OCI-LY1 (cell line): ENCODE measurements at regions not wholly inside any gene's neighbourhood (a gene's known extent, or its start where the extent isn't known, plus 50 kb on each side); places are given as distances from the start of the nearest gene placed in this dataset.
A peak's percentile ranks its signal among the peaks of the same experiment; 100 is the strongest.

Experiments used
- H2AFZ ChIP-seq: fragments of 200-600 bp; sonication (generic), shearing (Covaris generic); 2 replicates; pipeline ENCODE4 v1.6.0; 2014; ENCODE audit warnings: antibody characterized with exemption, mild to moderate bottlenecking, low read length
- H3F3A ChIP-seq: fragments of 200-600 bp; sonication (generic), shearing (Covaris generic); 2 replicates; pipeline ENCODE4 v1.6.0; 2014; ENCODE audit warnings: mild to moderate bottlenecking, antibody characterized with exemption, low read length, moderate library complexity; ENCODE audit not compliant: insufficient read depth
- H3K27ac ChIP-seq: fragments of 200-600 bp; sonication (generic); 2 replicates; pipeline ENCODE4 v1.5.1; 2014; ENCODE audit warnings: low read length, mixed run types, mild to moderate bottlenecking, low read depth; ENCODE audit not compliant: poor library complexity, severe bottlenecking
- H3K27me3 ChIP-seq: fragments of 200-600 bp; sonication (generic); 2 replicates; pipeline ENCODE4 v1.6.0; 2014; ENCODE audit warnings: antibody characterized with exemption, mild to moderate bottlenecking, low read length, moderate library complexity; ENCODE audit not compliant: insufficient read depth
- H3K36me3 ChIP-seq: fragments of 200-600 bp; sonication (generic); 2 replicates; pipeline ENCODE4 v1.6.1; 2014; ENCODE audit warnings: mild to moderate bottlenecking, antibody characterized with exemption, low read length, moderate library complexity, mixed read lengths; ENCODE audit not compliant: insufficient read depth
- H3K4me1 ChIP-seq: fragments of 200-600 bp; sonication (generic); 2 replicates; pipeline ENCODE4 v1.5.1; 2014; ENCODE audit warnings: mild to moderate bottlenecking, low read length, moderate library complexity; ENCODE audit not compliant: insufficient read depth, severe bottlenecking
- H3K4me2 ChIP-seq: fragments of 200-600 bp; sonication (generic), shearing (Covaris generic); 2 replicates; pipeline ENCODE4 v1.6.1; 2014; ENCODE audit warnings: low read length
- H3K4me3 ChIP-seq: fragments of 200-600 bp; sonication (generic); 2 replicates; pipeline ENCODE4 v1.5.1; 2014; ENCODE audit warnings: low read length, low read depth, mild to moderate bottlenecking, mixed read lengths; ENCODE audit not compliant: poor library complexity, severe bottlenecking
- H3K79me2 ChIP-seq: fragments of 200-600 bp; shearing (Covaris generic); 2 replicates; pipeline ENCODE4 v1.6.1; 2016; ENCODE audit warnings: mixed run types, low read length, mixed read lengths; ENCODE audit not compliant: insufficient read depth
- H3K9ac ChIP-seq: fragments of 200-600 bp; sonication (generic), shearing (Covaris generic); 2 replicates; pipeline ENCODE4 v1.6.1; 2014; ENCODE audit warnings: mild to moderate bottlenecking, low read length, mixed read lengths
- H3K9me2 ChIP-seq: fragments of 200-600 bp; sonication (generic), shearing (Covaris generic); 2 replicates; pipeline ENCODE4 v1.6.1; 2014; ENCODE audit warnings: low read depth, mild to moderate bottlenecking, low read length, mixed read lengths
- H3K9me3 ChIP-seq: fragments of 200-600 bp; shearing (Covaris generic); 2 replicates; pipeline ENCODE4 v1.6.1; 2014; ENCODE audit warnings: low read length, mixed read lengths
- H4K20me1 ChIP-seq: fragments of 200-600 bp; sonication (generic), shearing (Covaris generic); 2 replicates; pipeline ENCODE4 v1.6.0; 2016; ENCODE audit warnings: mild to moderate bottlenecking, low read length; ENCODE audit not compliant: insufficient read depth
- CTCF ChIP-seq: fragments of 200-600 bp; sonication (generic), shearing (Covaris generic); IDR thresholded peaks from 2 replicates; pipeline ENCODE4 v1.5.1; 2017; ENCODE audit warnings: mild to moderate bottlenecking, antibody characterized with exemption, low read length, moderate library complexity, mixed read lengths
- EZH2 ChIP-seq: fragments of 200-600 bp; sonication (generic), shearing (Covaris generic); IDR thresholded peaks from 2 replicates; pipeline ENCODE4 v1.8.0; 2017; ENCODE audit warnings: borderline replicate concordance, mixed run types, mild to moderate bottlenecking, antibody characterized with exemption, low read length, moderate library complexity, mixed read lengths

GRCh38 chr2:144859716-144860115, 339.8 kb upstream of the ZEB2 start:
- Histone ChIP-seq H3K27ac (no peak overlapping the region), H3K27me3 (no peaks in the 10 kb centered on the region), H3K79me2 (no peaks in the 10 kb centered on the region), H3K36me3 (no peaks in the 10 kb centered on the region), H3K4me3 (no peak overlapping the region), H3K4me2 (no peak overlapping the region), H3K9ac (no peak overlapping the region), H4K20me1 (no peaks in the 10 kb centered on the region), H3K4me1 (no peaks in the 10 kb centered on the region), H3K9me3 (peaks cover 3% of the 10 kb centered on the region; the same call in 1 of the 2 replicates), H3F3A (no peaks in the 10 kb centered on the region), H2AFZ (0 out of 2 replicates have a peak overlapping the region, but pooled peaks have one; percentile 66), H3K9me2 (no peaks in the 10 kb centered on the region)
- no peak for TF ChIP-seq CTCF
- TF ChIP-seq EZH2: no peak

GRCh38 chr2:144858211-144858610, 338.3 kb upstream of the ZEB2 start:
- no peak overlapping the region for H3K4me2 ChIP-seq
- H3K9me2 ChIP-seq: no peaks in the 10 kb centered on the region
- no peak overlapping the region for H3K4me3 ChIP-seq
- peaks cover 9% of the 10 kb centered on the region; the same call in 1 of the 2 replicates for H3K9me3 ChIP-seq
- no peaks in the 10 kb centered on the region for H3F3A ChIP-seq
- no peak overlapping the region for H3K9ac ChIP-seq
- no peaks in the 10 kb centered on the region for H3K27me3 ChIP-seq
- H3K36me3 ChIP-seq: no peaks in the 10 kb centered on the region
- TF ChIP-seq EZH2 (no peak), CTCF (no peak)
- H2AFZ ChIP-seq: no peak overlapping the region
- no peaks in the 10 kb centered on the region for H4K20me1 ChIP-seq
- H3K79me2 ChIP-seq: no peaks in the 10 kb centered on the region
- no peak overlapping the region for H3K27ac ChIP-seq
- H3K4me1 ChIP-seq: no peaks in the 10 kb centered on the region

- Histone ChIP-seq H3K79me2 (no peaks in the 10 kb centered on the region), H3K36me3 (no peaks in the 10 kb centered on the region), H4K20me1 (no peaks in the 10 kb centered on the region), H3K4me3 (no peak overlapping the region), H3K27ac (no peak overlapping the region), H2AFZ (no peak overlapping the region), H3F3A (no peaks in the 10 kb centered on the region), H3K9me2 (no peaks in the 10 kb centered on the region), H3K27me3 (no peaks in the 10 kb centered on the region), H3K9me3 (peaks cover 9% of the 10 kb centered on the region; the same call in 1 of the 2 replicates), H3K4me2 (no peak overlapping the region), H3K9ac (no peak overlapping the region), H3K4me1 (peaks cover 13% of the 10 kb centered on the region)
- TF ChIP-seq EZH2: no peak
- TF ChIP-seq CTCF: no peak
Measured at GRCh38 chr2:144854596-144854995, 334.7 kb upstream of the ZEB2 start.
